Endothelial cell of umbilical vein (primary cell): ENCODE measurements at regions not wholly inside any gene's neighbourhood (a gene's known extent, or its start where the extent isn't known, plus 50 kb on each side); places are given as distances from the start of the nearest gene placed in this dataset.

Experiments
- BruUV-seq: library from RNA; stranded (reverse); fragments of 400-500 nt; replicated peaks from 2 replicates; lab custom pipeline; 2021; lab: Mats Ljungman, UMichigan
- CTCF ChIA-PET: fragments of 300-600, 350-600 bp; sonication (Branson Sonifier 250); formaldehyde crosslinking; loops from one replicate; lab custom pipeline; 2021; ENCODE audit warnings: antibody characterized with exemption, inconsistent platforms; lab: Charles Lee
- POLR2A ChIA-PET: fragments of 300-600, 350-600 bp; sonication (Branson Sonifier 250); formaldehyde crosslinking; loops from one replicate; lab custom pipeline; 2021; ENCODE audit warnings: antibody characterized with exemption, inconsistent platforms; lab: Charles Lee
- DNase-seq: peaks from one replicate; pipeline ENCODE4 v3.0.0-alpha.2; 2011; ENCODE audit warnings: low read depth, low spot score
- FAIRE-seq: peaks from 2 replicates; lab custom pipeline; 2011; peaks lifted over from hg19 to GRCh38; lab: Jason Lieb, UNC
- H2AFZ ChIP-seq: 2 replicates; pipeline ENCODE4 v1.6.0; 2012; ENCODE audit warnings: low read depth, low read length, control low read depth, inconsistent platforms
- H3K27ac ChIP-seq: 2 replicates; pipeline ENCODE4 v1.5.1; 2011; ENCODE audit warnings: low read depth, mild to moderate bottlenecking, control low read depth, low read length, moderate library complexity; ENCODE audit not compliant: insufficient read depth
- H3K27me3 ChIP-seq, 2 experiments: 2 replicates each; pipeline versions ENCODE4 v1.6.0 to v1.6.1; 2011; ENCODE audit warnings: low read length in 2 of 2, mixed read lengths in 1 of 2; ENCODE audit not compliant: control insufficient read depth in 2 of 2, insufficient read depth in 2 of 2
- H3K36me3 ChIP-seq, 2 experiments: 2 replicates in 1 of 2; 3 replicates in 1 of 2; pipeline ENCODE4 v1.5.1; 2011; ENCODE audit warnings: low read length in 2 of 2, mild to moderate bottlenecking in 1 of 2, moderate library complexity in 1 of 2; ENCODE audit not compliant: control insufficient read depth in 2 of 2, insufficient read depth in 2 of 2; ENCODE audit errors: extremely low read depth in 1 of 2
- H3K4me1 ChIP-seq: 3 replicates; pipeline ENCODE4 v1.5.1; 2011; ENCODE audit warnings: mild to moderate bottlenecking, low read length; ENCODE audit not compliant: control insufficient read depth, insufficient read depth; ENCODE audit errors: extremely low read depth
- H3K4me2 ChIP-seq: 2 replicates; pipeline ENCODE4 v1.6.1; 2011; ENCODE audit warnings: low read length, control low read depth, mixed read lengths; ENCODE audit not compliant: insufficient read depth
- H3K4me3 ChIP-seq, 3 experiments: fragments of 200-600 bp in 1 of 3; sonication (generic), shearing (Covaris generic) in 1 of 3; replicated peaks in 1 of 3; 2 replicates each; pipeline ENCODE4 v1.5.1; 2011 to 2016; ENCODE audit warnings: control low read depth in 3 of 3, low read length in 3 of 3, mild to moderate bottlenecking in 2 of 3, inconsistent platforms in 1 of 3, low read depth in 1 of 3, moderate library complexity in 1 of 3; ENCODE audit not compliant: insufficient read depth in 1 of 3
- H3K79me2 ChIP-seq: 2 replicates; pipeline ENCODE4 v1.6.0; 2012; ENCODE audit warnings: low read length, inconsistent platforms; ENCODE audit not compliant: control insufficient read depth, insufficient read depth
- H3K9ac ChIP-seq: replicated peaks from 2 replicates; pipeline ENCODE3; 2011; ENCODE audit warnings: low read length, control low read depth; ENCODE audit not compliant: insufficient read depth; ENCODE audit errors: extremely low read depth
- H3K9me1 ChIP-seq: replicated peaks from 3 replicates; pipeline ENCODE4 v1.6.0; 2011; ENCODE audit warnings: mild to moderate bottlenecking, low read length; ENCODE audit not compliant: control insufficient read depth, insufficient read depth; ENCODE audit errors: extremely low read depth
- H3K9me3 ChIP-seq: replicated peaks from 2 replicates; pipeline ENCODE4 v1.5.1; 2012; ENCODE audit warnings: low read length, inconsistent platforms; ENCODE audit not compliant: control insufficient read depth, insufficient read depth
- H4K20me1 ChIP-seq: replicated peaks from 2 replicates; pipeline ENCODE3; 2011; ENCODE audit warnings: mild to moderate bottlenecking, low read length; ENCODE audit not compliant: control insufficient read depth, insufficient read depth; ENCODE audit errors: extremely low read depth
- CTCF ChIP-seq, 2 donors: IDR thresholded peaks; 1 replicate in 1 of 2; 2 replicates in 1 of 2; pipeline ENCODE4 v1.5.1; 2011; ENCODE audit warnings: low read length in 2 of 2, mild to moderate bottlenecking in 2 of 2, moderate library complexity in 2 of 2, control low read depth in 1 of 2, inconsistent platforms in 1 of 2, low read depth in 1 of 2; ENCODE audit not compliant: insufficient read depth in 1 of 2; ENCODE audit errors: extremely low read depth in 1 of 2
- EZH2 ChIP-seq: IDR thresholded peaks from 2 replicates; pipeline ENCODE4 v1.6.1; 2012; ENCODE audit warnings: borderline replicate concordance, low read depth, mild to moderate bottlenecking, moderate library complexity, low read length, inconsistent platforms; ENCODE audit not compliant: severe bottlenecking
- FOS ChIP-seq: IDR thresholded peaks from 2 replicates; pipeline ENCODE4 v1.6.1; 2011; ENCODE audit warnings: mild to moderate bottlenecking, low read length, moderate library complexity, borderline replicate concordance; ENCODE audit not compliant: insufficient read depth
- GATA2 ChIP-seq: IDR thresholded peaks from 2 replicates; pipeline ENCODE4 v1.7.0; 2011; ENCODE audit warnings: low read depth, mild to moderate bottlenecking, moderate library complexity, mixed read lengths, low read length; ENCODE audit not compliant: insufficient read length, insufficient read depth
- JUN ChIP-seq: IDR thresholded peaks from 2 replicates; pipeline ENCODE4 v1.6.1; 2011; ENCODE audit warnings: borderline replicate concordance, low read depth; ENCODE audit not compliant: insufficient read length, insufficient read depth
- MAX ChIP-seq: IDR thresholded peaks from 2 replicates; pipeline ENCODE4 v1.6.1; 2011; ENCODE audit not compliant: insufficient read depth, insufficient read length
- MYC ChIP-seq: IDR thresholded peaks from one replicate; pipeline ENCODE4 v1.6.1; 2011; ENCODE audit warnings: mild to moderate bottlenecking, low read depth, low read length
- POLR2A ChIP-seq: IDR thresholded peaks from 2 replicates; pipeline ENCODE4 v1.6.1; 2012; ENCODE audit warnings: low read depth, mild to moderate bottlenecking, control low read depth, low read length
- POLR2AphosphoS5 ChIP-seq: IDR thresholded peaks from 2 replicates; pipeline ENCODE4 v1.6.1; 2012; ENCODE audit warnings: low read depth, mild to moderate bottlenecking, control low read depth, low read length, moderate library complexity; ENCODE audit not compliant: insufficient read depth
- dilution Hi-C: fragments of 300-500 bp; cut with MboI; formaldehyde crosslinking; loops from one replicate; pipeline ENCODE4 v1.15.0; 2019; ENCODE audit warnings: low sequenced_read_pairs; ENCODE audit not compliant: extremely low pct_ligation_motif_present
- intact Hi-C: fragments of 100-400 bp; cut with micrococcal nuclease; formaldehyde crosslinking; loops from one replicate; pipeline ENCODE4 v1.10.0; 2022

GRCh38 chr2:104430359-104430740, 423.6 kb upstream of the POU3F3 start:
- Histone ChIP-seq H3K9me3 (peaks cover 2% of the 10 kb centered on the region), H3K9me1 (no peaks in the 10 kb centered on the region), H3K36me3 (no peaks in the 10 kb centered on the region), H3K4me3 (no peak overlapping the region), H3K9ac (no peak overlapping the region), H3K4me2 (no peak overlapping the region), H3K4me1 (no peaks in the 10 kb centered on the region), H3K27ac (no peak overlapping the region), H2AFZ (no peak overlapping the region), H3K27me3 (no peaks in the 10 kb centered on the region), H3K79me2 (no peaks in the 10 kb centered on the region), H4K20me1 (no peaks in the 10 kb centered on the region)
- intact Hi-C loops (no loop called here), dilution Hi-C loops (no loop called here)
- POLR2A ChIA-PET: no interaction called here
- TF ChIP-seq JUN: no peak
- TF ChIP-seq EZH2: no peak
- no TSS peak for BruUV-seq
- FAIRE-seq (no peak), DNase-seq (no peak)
- CTCF ChIA-PET: no interaction called here

GRCh38 chr2:104430852-104431251, 423.1 kb upstream of the POU3F3 start:
- BruUV-seq: no TSS peak
- Histone ChIP-seq H3K9me1 (no peaks in the 10 kb centered on the region), H3K36me3 (no peaks in the 10 kb centered on the region), H3K4me1 (no peaks in the 10 kb centered on the region), H4K20me1 (no peaks in the 10 kb centered on the region), H3K27me3 (no peaks in the 10 kb centered on the region), H3K27ac (no peak overlapping the region), H2AFZ (no peak overlapping the region), H3K4me3 (no peak overlapping the region), H3K9ac (no peak overlapping the region), H3K9me3 (peaks cover 3% of the 10 kb centered on the region), H3K4me2 (no peak overlapping the region), H3K79me2 (no peaks in the 10 kb centered on the region)
- no peak for TF ChIP-seq POLR2AphosphoS5
- no peak for TF ChIP-seq FOS
- no peak for TF ChIP-seq CTCF (IDR thresholded peaks at IDR 0.05; ENCODE audit: extremely low read depth in 1 of 2, insufficient read depth in 1 of 2, low read depth in 1 of 2, low read length in 2 of 2)
- no peak for TF ChIP-seq POLR2A
- TF ChIP-seq GATA2: no peak
- no peak for TF ChIP-seq EZH2
- no peak for TF ChIP-seq JUN
- no peak for TF ChIP-seq MAX
- TF ChIP-seq MYC: no peak
- CTCF ChIA-PET: no interaction called here
- intact Hi-C loops: no loop called here
- DNase-seq: no peak
- no peak for FAIRE-seq
- dilution Hi-C loops: no loop called here
- POLR2A ChIA-PET: no interaction called here
